ENCODE measurements at regions not wholly inside any gene's neighbourhood (a gene's known extent, or its start where the extent isn't known, plus 50 kb on each side); places are given as distances from the start of the nearest gene placed in this dataset.

DNA sequence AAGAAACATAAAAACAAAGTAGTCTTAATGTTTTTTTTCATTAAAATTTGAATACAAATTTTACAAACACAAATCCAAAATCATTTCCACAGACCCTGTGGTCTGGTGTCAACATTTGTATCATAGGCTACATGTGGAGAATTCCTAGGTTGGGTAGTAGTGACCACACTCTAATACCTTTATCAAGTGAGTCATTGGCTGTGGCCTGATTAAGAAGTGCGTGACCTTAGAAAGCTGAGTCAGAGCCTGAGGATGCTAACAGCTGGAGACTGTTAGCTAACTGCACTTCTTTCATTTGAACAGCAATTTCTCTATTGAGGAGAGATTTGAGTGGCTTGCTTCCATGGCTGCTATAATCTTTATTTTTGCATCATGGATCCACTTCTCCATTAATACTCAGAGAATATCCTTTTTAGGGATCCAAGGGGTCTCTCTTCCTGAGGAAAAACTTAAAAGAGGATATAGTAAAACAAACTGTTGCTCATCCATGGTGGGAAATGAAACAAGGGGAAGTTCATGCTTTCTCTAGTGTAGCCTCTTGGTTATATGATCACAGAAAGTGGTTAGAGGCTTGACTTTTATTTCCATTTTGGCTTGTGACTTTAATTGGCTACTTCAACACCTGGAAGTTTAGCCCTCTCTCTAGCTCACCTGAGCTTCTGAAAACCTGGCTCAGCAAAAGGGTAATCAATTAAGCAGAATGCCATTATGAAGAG lies 335.8 kb downstream of the PABPC4L start:
- Histone ChIP-seq H3K4me1 (no peaks in the 10 kb centered on the region), H3K4me3 (no peak overlapping the region), H3K27ac (no peak overlapping the region), H3K27me3 (no peaks in the 10 kb centered on the region), H3K36me3 (no peaks in the 10 kb centered on the region), H3K9me3 (no peaks in the 10 kb centered on the region)
- TF ChIP-seq POLR2A (IDR thresholded peaks at IDR 0.05) (no peak), POLR2AphosphoS5 (IDR thresholded peaks at IDR 0.05) (no peak), CTCF (IDR thresholded peaks at IDR 0.05) (no peak)
- no peak for DNase-seq (ENCODE audit: low spot score in 2 of 2)
- intact Hi-C loops (cut with DNase I; ENCODE audit: low total_unique reads), result no loop called here

DNA sequence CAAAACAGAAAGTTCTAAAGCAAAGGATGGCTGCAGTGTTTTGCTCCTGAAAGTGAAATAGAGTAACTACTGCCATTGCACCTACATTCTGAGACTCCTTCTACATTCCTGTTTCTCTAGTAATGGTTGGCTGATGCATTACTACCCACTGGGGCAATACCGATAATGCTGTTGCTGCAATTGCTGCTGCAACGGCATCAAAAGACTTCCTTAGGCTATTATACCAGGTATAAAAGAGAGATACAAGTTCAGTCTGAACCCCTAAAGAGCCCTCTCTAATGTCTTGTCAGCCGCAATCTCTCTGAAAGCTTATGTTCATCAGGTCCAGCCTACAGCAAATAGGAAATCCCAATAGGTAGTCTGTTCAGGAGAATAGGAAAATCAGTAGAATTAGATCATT lies 338.4 kb downstream of the PABPC4L start:
- Histone ChIP-seq H3K27ac (no peak overlapping the region), H3K27me3 (no peaks in the 10 kb centered on the region), H3K9me3 (no peaks in the 10 kb centered on the region), H3K4me1 (no peaks in the 10 kb centered on the region), H3K4me3 (no peak overlapping the region), H3K36me3 (no peaks in the 10 kb centered on the region)
- no peak for DNase-seq (ENCODE audit: low spot score in 2 of 2)
- intact Hi-C loops (cut with DNase I; ENCODE audit: low total_unique reads), result no loop called here
- no peak for TF ChIP-seq POLR2A (IDR thresholded peaks at IDR 0.05)
- no peak for TF ChIP-seq CTCF (IDR thresholded peaks at IDR 0.05)
- TF ChIP-seq POLR2AphosphoS5 (IDR thresholded peaks at IDR 0.05), result no peak

DNA sequence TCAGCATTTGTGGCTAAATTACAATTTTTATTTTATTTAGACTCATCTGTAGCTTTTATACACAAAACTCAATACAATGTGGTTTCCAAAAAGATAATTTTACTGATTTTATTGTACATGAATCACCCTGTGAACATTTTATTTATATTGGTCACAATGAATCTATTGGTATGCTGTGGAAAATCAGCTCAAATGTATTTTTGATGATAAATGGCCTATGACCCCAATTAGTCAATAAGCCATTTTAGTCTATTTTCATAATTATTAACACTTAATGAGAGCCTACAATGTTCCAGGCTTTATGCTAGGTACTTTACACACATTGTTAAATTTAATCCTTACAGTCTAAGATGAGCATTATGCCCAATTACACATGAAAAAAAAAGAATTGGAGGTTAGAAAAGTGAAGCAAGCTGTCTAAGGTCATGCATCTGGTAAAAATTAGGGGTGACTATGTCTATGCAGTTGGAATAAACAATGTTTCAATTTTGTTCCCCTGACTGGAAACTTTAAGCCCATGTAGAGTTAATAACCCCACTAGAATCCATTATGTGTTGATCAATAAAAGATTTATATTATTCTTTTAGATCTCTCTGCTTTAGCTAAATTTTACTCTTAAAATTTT lies 344.7 kb downstream of the PABPC4L start:
- no peak overlapping the region for H3K27ac ChIP-seq
- H3K4me1 ChIP-seq, result no peaks in the 10 kb centered on the region
- DNase-seq (ENCODE audit: low spot score in 2 of 2), result no peak
- H3K36me3 ChIP-seq, result no peaks in the 10 kb centered on the region
- H3K9me3 ChIP-seq, result no peaks in the 10 kb centered on the region
- H3K4me3 ChIP-seq, result no peak overlapping the region
- no peaks in the 10 kb centered on the region for H3K27me3 ChIP-seq
- no peak for TF ChIP-seq CTCF (IDR thresholded peaks at IDR 0.05)
- no peak for TF ChIP-seq POLR2A (IDR thresholded peaks at IDR 0.05)
- TF ChIP-seq POLR2AphosphoS5 (IDR thresholded peaks at IDR 0.05), result no peak
- intact Hi-C loops (cut with DNase I; ENCODE audit: low total_unique reads), result no loop called here

DNA sequence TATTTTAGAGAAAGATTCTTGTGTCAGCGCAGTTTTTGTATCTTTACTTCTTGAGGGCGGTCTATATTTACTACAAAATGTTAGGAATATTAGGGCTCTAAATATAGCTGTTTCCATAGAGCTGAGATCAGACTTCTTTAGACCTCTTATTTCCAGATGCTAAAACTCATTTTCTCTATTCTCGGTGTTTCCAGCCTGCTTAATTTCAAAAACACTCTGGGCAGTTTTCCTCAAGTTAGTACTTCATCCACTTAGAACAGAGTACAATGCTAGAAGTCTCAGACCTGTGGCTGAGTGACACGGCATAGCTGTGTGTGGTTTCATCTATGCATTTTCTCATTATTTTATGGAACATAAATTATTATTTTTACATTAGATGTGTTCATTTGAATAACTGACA lies 346.6 kb downstream of the PABPC4L start:
- no peak overlapping the region for H3K4me3 ChIP-seq
- TF ChIP-seq CTCF (IDR thresholded peaks at IDR 0.05) (no peak), POLR2AphosphoS5 (IDR thresholded peaks at IDR 0.05) (no peak), POLR2A (IDR thresholded peaks at IDR 0.05) (no peak)
- intact Hi-C loops (cut with DNase I; ENCODE audit: low total_unique reads), result no loop called here

DNA sequence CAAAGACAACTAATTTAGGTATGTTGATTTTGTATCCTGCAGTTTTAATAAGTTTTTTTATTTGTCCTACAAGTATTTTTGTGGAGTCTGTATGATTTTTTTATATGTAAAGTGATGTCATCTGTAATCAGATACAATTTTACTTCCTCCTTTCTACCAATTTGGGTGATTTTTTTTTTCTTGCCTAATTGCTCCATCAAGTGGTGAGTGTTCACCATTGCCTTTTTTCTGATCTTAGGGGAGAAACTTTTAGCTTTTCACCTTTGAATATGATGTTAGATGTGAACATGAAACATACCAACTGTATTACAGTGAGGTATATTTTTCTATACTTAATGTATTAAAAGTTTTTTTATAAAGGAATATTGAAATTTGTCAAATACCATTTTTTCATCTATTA lies 362.3 kb downstream of the PABPC4L start:
- intact Hi-C loops (cut with DNase I; ENCODE audit: low total_unique reads), result no loop called here

More for the DNA sequence above, 346.6 kb downstream of the PABPC4L start:
- no peaks in the 10 kb centered on the region for H3K9me3 ChIP-seq
- no peak for DNase-seq (ENCODE audit: low spot score in 2 of 2)
- no peak overlapping the region for H3K27ac ChIP-seq
- H3K27me3 ChIP-seq, result no peaks in the 10 kb centered on the region
- H3K4me1 ChIP-seq, result no peaks in the 10 kb centered on the region
- H3K36me3 ChIP-seq, result no peaks in the 10 kb centered on the region

More for the DNA sequence above, 362.3 kb downstream of the PABPC4L start:
- no peaks in the 10 kb centered on the region for H3K27me3 ChIP-seq
- no peaks in the 10 kb centered on the region for H3K4me1 ChIP-seq
- no peaks in the 10 kb centered on the region for H3K36me3 ChIP-seq
- DNase-seq (ENCODE audit: low spot score in 2 of 2), result no peak
- H3K4me3 ChIP-seq, result no peak overlapping the region
- no peak overlapping the region for H3K27ac ChIP-seq
- TF ChIP-seq CTCF (IDR thresholded peaks at IDR 0.05) (no peak), POLR2AphosphoS5 (IDR thresholded peaks at IDR 0.05) (no peak), POLR2A (IDR thresholded peaks at IDR 0.05) (no peak)
- peaks cover 9 to 26% of the 10 kb centered on the region in 2 donors for H3K9me3 ChIP-seq

Measured in breast epithelium (tissue), 4 donors.